Body of pancreas (tissue), 4 donors: ENCODE measurements at regions not wholly inside any gene's neighbourhood (a gene's known extent, or its start where the extent isn't known, plus 50 kb on each side); places are given as distances from the start of the nearest gene placed in this dataset.

Source experiments
- CTCF ChIP-seq, 7 experiments: fragments of 450-650 bp in 4 of 7; fragments of 200-600 bp in 3 of 7; sonication (generic) in 3 of 7; IDR thresholded peaks; one replicate each; pipeline ENCODE4 v1.5.1; 2016 to 2019; ENCODE audit warnings: antibody characterized with exemption in 7 of 7
- POLR2A ChIP-seq, 3 donors: fragments of 450-650 bp; IDR thresholded peaks; one replicate each; pipeline ENCODE4 v1.6.1; 2016; ENCODE audit warnings: antibody characterized with exemption in 3 of 3, mild to moderate bottlenecking in 2 of 3

GRCh38 chr2:192657362-192657761 is 462.6 kb upstream of the TMEFF2 start:
- TF ChIP-seq POLR2A (IDR thresholded peaks at IDR 0.05) (no peak), CTCF (IDR thresholded peaks at IDR 0.05) (no peak)
